Body of pancreas (tissue), 4 donors: ENCODE measurements at regions not wholly inside any gene's neighbourhood (a gene's known extent, or its start where the extent isn't known, plus 50 kb on each side); places are given as distances from the start of the nearest gene placed in this dataset.

Experiments
- CTCF ChIP-seq, 7 experiments: fragments of 450-650 bp in 4 of 7; fragments of 200-600 bp in 3 of 7; sonication (generic) in 3 of 7; IDR thresholded peaks; one replicate each; pipeline ENCODE4 v1.5.1; 2016 to 2019; ENCODE audit warnings: antibody characterized with exemption in 7 of 7
- POLR2A ChIP-seq, 3 donors: fragments of 450-650 bp; IDR thresholded peaks; one replicate each; pipeline ENCODE4 v1.6.1; 2016; ENCODE audit warnings: antibody characterized with exemption in 3 of 3, mild to moderate bottlenecking in 2 of 3

GRCh38 chr2:53505826-53506225, 261.8 kb upstream of the CHAC2 start:
- TF ChIP-seq POLR2A (IDR thresholded peaks at IDR 0.05), result no peak
- TF ChIP-seq CTCF (IDR thresholded peaks at IDR 0.05), result no peak
